ENCODE measurements at regions not wholly inside any gene's neighbourhood (a gene's known extent, or its start where the extent isn't known, plus 50 kb on each side); places are given as distances from the start of the nearest gene placed in this dataset.
"Not testable (repeated sequence)": the region's sequence is repeated elsewhere in the genome, so short reads cannot be mapped to it uniquely, and the experiment has no call there.

DNA sequence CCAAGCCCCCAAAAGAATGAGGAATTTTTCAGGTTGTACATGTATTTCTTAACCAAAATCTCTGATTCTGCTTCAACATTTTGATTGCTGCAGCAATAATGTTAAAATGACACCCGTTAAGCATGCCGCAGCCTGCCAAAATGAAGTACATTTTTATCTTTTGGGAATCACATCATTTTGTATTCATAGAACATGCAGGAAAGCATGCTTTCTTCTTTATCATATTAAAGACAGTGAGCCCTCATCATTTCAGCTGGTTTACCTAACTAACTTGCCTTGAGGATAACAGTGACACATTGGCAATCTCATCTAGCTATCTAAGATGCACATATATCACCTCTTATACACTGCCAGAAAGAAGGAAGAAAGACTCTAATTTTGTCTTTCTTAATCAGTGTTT lies 299.2 kb downstream of the LTN1 start:
- Mint-ChIP-seq H3K4me1 (ENCODE audit: low read depth, unreplicated experiment) (no peaks in the 10 kb centered on the region), H3K4me3 (ENCODE audit: unreplicated experiment) (no peak overlapping the region), H3K36me3 (ENCODE audit: unreplicated experiment) (no peaks in the 10 kb centered on the region), H3K27me3 (ENCODE audit: unreplicated experiment) (no peaks in the 10 kb centered on the region), H3K27ac (ENCODE audit: unreplicated experiment) (no peak overlapping the region), H3K9me3 (ENCODE audit: unreplicated experiment) (no peaks in the 10 kb centered on the region)
- DNase-seq = no peak
- TF ChIP-seq, protein P1, sequence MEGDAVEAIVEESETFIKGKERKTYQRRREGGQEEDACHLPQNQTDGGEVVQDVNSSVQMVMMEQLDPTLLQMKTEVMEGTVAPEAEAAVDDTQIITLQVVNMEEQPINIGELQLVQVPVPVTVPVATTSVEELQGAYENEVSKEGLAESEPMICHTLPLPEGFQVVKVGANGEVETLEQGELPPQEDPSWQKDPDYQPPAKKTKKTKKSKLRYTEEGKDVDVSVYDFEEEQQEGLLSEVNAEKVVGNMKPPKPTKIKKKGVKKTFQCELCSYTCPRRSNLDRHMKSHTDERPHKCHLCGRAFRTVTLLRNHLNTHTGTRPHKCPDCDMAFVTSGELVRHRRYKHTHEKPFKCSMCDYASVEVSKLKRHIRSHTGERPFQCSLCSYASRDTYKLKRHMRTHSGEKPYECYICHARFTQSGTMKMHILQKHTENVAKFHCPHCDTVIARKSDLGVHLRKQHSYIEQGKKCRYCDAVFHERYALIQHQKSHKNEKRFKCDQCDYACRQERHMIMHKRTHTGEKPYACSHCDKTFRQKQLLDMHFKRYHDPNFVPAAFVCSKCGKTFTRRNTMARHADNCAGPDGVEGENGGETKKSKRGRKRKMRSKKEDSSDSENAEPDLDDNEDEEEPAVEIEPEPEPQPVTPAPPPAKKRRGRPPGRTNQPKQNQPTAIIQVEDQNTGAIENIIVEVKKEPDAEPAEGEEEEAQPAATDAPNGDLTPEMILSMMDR (IDR thresholded peaks at IDR 0.05; ENCODE audit: partially characterized antibody, unreplicated experiment) = no peak

GRCh38 chr21:28690196-28690595 lies 302.5 kb downstream of the LTN1 start:
- Mint-ChIP-seq H3K27me3 (ENCODE audit: unreplicated experiment) (no peaks in the 10 kb centered on the region), H3K4me1 (ENCODE audit: low read depth, unreplicated experiment) (no peaks in the 10 kb centered on the region), H3K27ac (ENCODE audit: unreplicated experiment) (no peak overlapping the region), H3K36me3 (ENCODE audit: unreplicated experiment) (no peaks in the 10 kb centered on the region), H3K4me3 (ENCODE audit: unreplicated experiment) (no peak overlapping the region), H3K9me3 (ENCODE audit: unreplicated experiment) (no peaks in the 10 kb centered on the region)
- DNase-seq = no peak
- TF ChIP-seq, protein P1 (IDR thresholded peaks at IDR 0.05; ENCODE audit: partially characterized antibody, unreplicated experiment) = no peak

- Mint-ChIP-seq H3K27me3 (ENCODE audit: unreplicated experiment) (no peaks in the 10 kb centered on the region), H3K4me3 (ENCODE audit: unreplicated experiment) (no peak overlapping the region), H3K27ac (ENCODE audit: unreplicated experiment) (no peak overlapping the region), H3K36me3 (ENCODE audit: unreplicated experiment) (no peaks in the 10 kb centered on the region), H3K9me3 (ENCODE audit: unreplicated experiment) (no peaks in the 10 kb centered on the region), H3K4me1 (ENCODE audit: low read depth, unreplicated experiment) (no peaks in the 10 kb centered on the region)
- no peak for DNase-seq
- TF ChIP-seq, protein P1 (IDR thresholded peaks at IDR 0.05; ENCODE audit: partially characterized antibody, unreplicated experiment) = no peak
Observed at GRCh38 chr21:28688381-28688780, 304.3 kb downstream of the LTN1 start.

GRCh38 chr21:28687586-28687985 lies 305.1 kb downstream of the LTN1 start:
- H3K27ac Mint-ChIP-seq (ENCODE audit: unreplicated experiment) = no peak overlapping the region
- no peaks in the 10 kb centered on the region for H3K4me1 Mint-ChIP-seq (ENCODE audit: low read depth, unreplicated experiment)
- no peaks in the 10 kb centered on the region for H3K9me3 Mint-ChIP-seq (ENCODE audit: unreplicated experiment)
- no peaks in the 10 kb centered on the region for H3K36me3 Mint-ChIP-seq (ENCODE audit: unreplicated experiment)
- no peaks in the 10 kb centered on the region for H3K27me3 Mint-ChIP-seq (ENCODE audit: unreplicated experiment)
- TF ChIP-seq, protein P1 (IDR thresholded peaks at IDR 0.05; ENCODE audit: partially characterized antibody, unreplicated experiment) = no peak
- no peak for DNase-seq
- H3K4me3 Mint-ChIP-seq (ENCODE audit: unreplicated experiment) = no peak overlapping the region

GRCh38 chr21:28683982-28684752 lies 308.5 kb downstream of the LTN1 start:
- H3K4me1 Mint-ChIP-seq (ENCODE audit: low read depth, unreplicated experiment) = no peaks in the 10 kb centered on the region
- H3K36me3 Mint-ChIP-seq (ENCODE audit: unreplicated experiment) = no peaks in the 10 kb centered on the region
- no peaks in the 10 kb centered on the region for H3K9me3 Mint-ChIP-seq (ENCODE audit: unreplicated experiment)
- H3K4me3 Mint-ChIP-seq (ENCODE audit: unreplicated experiment) = no peak overlapping the region
- H3K27me3 Mint-ChIP-seq (ENCODE audit: unreplicated experiment) = peaks cover 3% of the 10 kb centered on the region
- TF ChIP-seq, protein P1 (IDR thresholded peaks at IDR 0.05; ENCODE audit: partially characterized antibody, unreplicated experiment) = no peak
- DNase-seq = no peak
- H3K27ac Mint-ChIP-seq (ENCODE audit: unreplicated experiment) = no peak overlapping the region

DNA sequence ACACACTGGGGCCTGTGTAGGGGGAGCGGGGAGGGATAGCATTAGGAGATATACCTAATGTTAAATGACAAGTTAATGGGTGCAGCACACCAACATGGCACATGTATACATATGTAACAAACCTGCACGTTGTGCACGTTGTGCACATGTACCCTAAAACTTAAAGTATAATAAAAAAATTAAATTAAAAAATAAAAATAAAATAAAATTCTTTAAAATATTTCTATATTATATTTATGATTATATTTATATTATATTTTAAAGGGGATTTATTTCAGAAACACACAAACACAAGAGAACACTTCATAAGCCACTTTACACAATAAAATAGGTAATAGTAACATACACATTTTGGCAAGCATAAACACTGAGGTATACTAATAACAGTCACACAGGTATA lies 309.8 kb downstream of the LTN1 start:
- not testable (repeated sequence) for H3K4me3 Mint-ChIP-seq (ENCODE audit: unreplicated experiment)

DNA sequence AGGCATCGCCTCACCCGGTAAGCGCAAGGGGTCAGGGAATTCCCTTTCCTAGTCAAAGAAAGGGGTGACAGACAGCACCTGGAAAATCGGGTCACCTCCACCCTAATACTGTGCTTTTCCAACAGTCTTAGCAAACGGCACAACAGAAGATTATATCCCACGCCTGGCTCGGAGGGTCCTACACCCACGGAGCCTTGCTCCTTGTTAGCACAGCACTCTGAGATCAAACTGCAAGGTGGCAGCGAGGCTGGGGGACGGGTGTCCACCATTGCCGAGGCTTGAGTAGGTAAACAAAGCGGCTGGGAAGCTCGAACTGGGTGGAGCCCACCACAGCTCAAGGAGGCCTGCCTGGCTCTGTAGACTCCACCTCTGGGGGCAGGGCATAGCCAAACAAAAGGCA lies 315.6 kb downstream of the LTN1 start:
- H3K4me1 Mint-ChIP-seq (ENCODE audit: low read depth, unreplicated experiment); H3K27ac Mint-ChIP-seq (ENCODE audit: unreplicated experiment); H3K27me3 Mint-ChIP-seq (ENCODE audit: unreplicated experiment); H3K4me3 Mint-ChIP-seq (ENCODE audit: unreplicated experiment); DNase-seq; H3K36me3 Mint-ChIP-seq (ENCODE audit: unreplicated experiment); H3K9me3 Mint-ChIP-seq (ENCODE audit: unreplicated experiment): not testable (repeated sequence)

More for the DNA sequence above, 309.8 kb downstream of the LTN1 start:
- not testable (repeated sequence) for H3K27me3 Mint-ChIP-seq (ENCODE audit: unreplicated experiment); H3K36me3 Mint-ChIP-seq (ENCODE audit: unreplicated experiment); H3K27ac Mint-ChIP-seq (ENCODE audit: unreplicated experiment); H3K4me1 Mint-ChIP-seq (ENCODE audit: low read depth, unreplicated experiment); H3K9me3 Mint-ChIP-seq (ENCODE audit: unreplicated experiment); DNase-seq
